ENCODE measurements at regions not wholly inside any gene's neighbourhood (a gene's known extent, or its start where the extent isn't known, plus 50 kb on each side); places are given as distances from the start of the nearest gene placed in this dataset.
"Not testable (repeated sequence)": the region's sequence is repeated elsewhere in the genome, so short reads cannot be mapped to it uniquely, and the experiment has no call there.

DNA sequence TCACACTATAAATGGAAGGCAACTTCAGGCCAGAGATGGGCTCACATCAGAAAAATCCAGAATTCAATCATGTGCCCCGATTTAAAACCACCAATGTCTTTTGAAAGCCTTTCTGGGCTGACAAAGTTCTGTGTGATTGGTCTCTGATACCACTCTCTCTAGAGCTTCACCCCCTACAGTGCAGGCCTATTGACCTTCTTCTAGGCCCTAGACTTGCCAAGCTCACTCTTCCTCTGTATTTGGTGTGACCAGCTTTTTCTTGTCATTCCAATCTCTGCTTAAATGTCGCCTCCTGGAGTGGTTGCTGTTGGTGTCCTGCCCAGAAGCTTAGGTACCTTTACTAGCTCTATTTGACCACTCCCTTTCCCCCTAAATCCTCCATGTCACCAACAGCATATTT, 78.7 kb downstream of the GCNT4 start:
- DNase-seq (ENCODE audit: low read depth): no peak
- TF ChIP-seq POLR2A (IDR thresholded peaks at IDR 0.05; ENCODE audit: extremely low read depth, insufficient read length): no peak
- no peak for TF ChIP-seq MYC (IDR thresholded peaks at IDR 0.05; ENCODE audit: low read depth, low read length)
- TF ChIP-seq CTCF (IDR thresholded peaks at IDR 0.05; ENCODE audit: low read depth, low read length): no peak
- TF ChIP-seq, protein P1, sequence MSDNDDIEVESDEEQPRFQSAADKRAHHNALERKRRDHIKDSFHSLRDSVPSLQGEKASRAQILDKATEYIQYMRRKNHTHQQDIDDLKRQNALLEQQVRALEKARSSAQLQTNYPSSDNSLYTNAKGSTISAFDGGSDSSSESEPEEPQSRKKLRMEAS (IDR thresholded peaks at IDR 0.05; ENCODE audit: low read depth, low read length): no peak
- H3K4me3 ChIP-seq (ENCODE audit: low read depth, low read length): no peak overlapping the region

GRCh38 chr5:74971947-74972460, 80.4 kb downstream of the GCNT4 start:
- H3K4me3 ChIP-seq (ENCODE audit: low read depth, low read length): no peak overlapping the region
- TF ChIP-seq POLR2A (IDR thresholded peaks at IDR 0.05; ENCODE audit: extremely low read depth, insufficient read length) (no peak), CTCF (IDR thresholded peaks at IDR 0.05; ENCODE audit: low read depth, low read length) (no peak), MYC (IDR thresholded peaks at IDR 0.05; ENCODE audit: low read depth, low read length) (no peak)
- TF ChIP-seq, protein P1 (IDR thresholded peaks at IDR 0.05; ENCODE audit: low read depth, low read length): no peak
- no peak for DNase-seq (ENCODE audit: low read depth)

DNA sequence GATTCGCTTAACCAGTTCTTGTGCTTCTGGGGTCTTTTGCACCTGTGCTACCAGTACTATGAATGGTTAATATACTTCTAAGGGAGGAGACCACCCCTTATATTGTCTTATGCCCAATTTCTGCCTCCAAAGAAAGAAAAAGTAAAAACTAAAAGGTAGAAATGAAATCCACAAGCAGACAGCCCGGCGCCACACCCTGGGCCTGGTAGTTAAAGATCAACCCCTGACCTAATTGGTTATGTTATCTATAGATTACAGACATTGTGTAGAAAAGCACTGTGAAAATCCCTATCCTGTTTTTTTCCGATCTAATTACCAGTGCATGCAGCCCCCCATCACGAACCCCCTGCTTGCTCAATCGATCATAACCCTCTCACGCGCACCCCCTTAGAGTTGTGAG, 81.5 kb downstream of the GCNT4 start:
- not testable (repeated sequence) for DNase-seq (ENCODE audit: low read depth); H3K4me3 ChIP-seq (ENCODE audit: low read depth, low read length)

GRCh38 chr5:74969726-74970125, 82.6 kb downstream of the GCNT4 start:
- H3K4me3 ChIP-seq (ENCODE audit: low read depth, low read length): no peak overlapping the region
- TF ChIP-seq, protein P1 (IDR thresholded peaks at IDR 0.05; ENCODE audit: low read depth, low read length): no peak
- no peak for TF ChIP-seq MYC (IDR thresholded peaks at IDR 0.05; ENCODE audit: low read depth, low read length)
- no peak for TF ChIP-seq CTCF (IDR thresholded peaks at IDR 0.05; ENCODE audit: low read depth, low read length)
- no peak for TF ChIP-seq POLR2A (IDR thresholded peaks at IDR 0.05; ENCODE audit: extremely low read depth, insufficient read length)
- no peak for DNase-seq (ENCODE audit: low read depth)

GRCh38 chr5:74966141-74967026, 86.0 kb downstream of the GCNT4 start:
- TF ChIP-seq CTCF (IDR thresholded peaks at IDR 0.05; ENCODE audit: low read depth, low read length) (no peak), POLR2A (IDR thresholded peaks at IDR 0.05; ENCODE audit: extremely low read depth, insufficient read length) (no peak), MYC (IDR thresholded peaks at IDR 0.05; ENCODE audit: low read depth, low read length) (no peak)
- TF ChIP-seq, protein P1 (IDR thresholded peaks at IDR 0.05; ENCODE audit: low read depth, low read length): no peak
- no peak overlapping the region for H3K4me3 ChIP-seq (ENCODE audit: low read depth, low read length)
- DNase-seq (ENCODE audit: low read depth): no peak

DNA sequence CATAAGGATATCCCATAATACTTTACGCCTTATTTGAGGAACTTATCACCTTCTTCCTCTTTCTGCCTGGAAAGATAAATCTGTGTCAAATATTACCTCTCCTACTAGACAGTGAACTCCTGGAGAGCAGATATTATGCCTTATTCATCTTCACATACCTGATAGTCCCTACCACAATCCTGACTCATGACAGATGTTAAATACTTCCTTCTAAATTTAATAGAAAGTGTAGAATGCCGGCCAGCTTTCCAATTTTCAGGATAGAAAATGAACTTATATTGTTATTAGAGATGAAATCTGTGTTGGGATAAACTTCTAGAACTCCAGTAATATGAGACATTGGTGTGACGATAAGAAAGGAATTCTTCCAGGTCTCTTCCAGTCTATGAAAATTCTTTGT, 89.0 kb downstream of the GCNT4 start:
- no peak for DNase-seq (ENCODE audit: low read depth)
- no peak overlapping the region for H3K4me3 ChIP-seq (ENCODE audit: low read depth, low read length)
- TF ChIP-seq CTCF (IDR thresholded peaks at IDR 0.05; ENCODE audit: low read depth, low read length): no peak
- no peak for TF ChIP-seq MYC (IDR thresholded peaks at IDR 0.05; ENCODE audit: low read depth, low read length)
- TF ChIP-seq POLR2A (IDR thresholded peaks at IDR 0.05; ENCODE audit: extremely low read depth, insufficient read length): no peak
- TF ChIP-seq, protein P1 (IDR thresholded peaks at IDR 0.05; ENCODE audit: low read depth, low read length): no peak

Data from NB4 (cell line).